ENCODE measurements at regions not wholly inside any gene's neighbourhood (a gene's known extent, or its start where the extent isn't known, plus 50 kb on each side); places are given as distances from the start of the nearest gene placed in this dataset.

DNA sequence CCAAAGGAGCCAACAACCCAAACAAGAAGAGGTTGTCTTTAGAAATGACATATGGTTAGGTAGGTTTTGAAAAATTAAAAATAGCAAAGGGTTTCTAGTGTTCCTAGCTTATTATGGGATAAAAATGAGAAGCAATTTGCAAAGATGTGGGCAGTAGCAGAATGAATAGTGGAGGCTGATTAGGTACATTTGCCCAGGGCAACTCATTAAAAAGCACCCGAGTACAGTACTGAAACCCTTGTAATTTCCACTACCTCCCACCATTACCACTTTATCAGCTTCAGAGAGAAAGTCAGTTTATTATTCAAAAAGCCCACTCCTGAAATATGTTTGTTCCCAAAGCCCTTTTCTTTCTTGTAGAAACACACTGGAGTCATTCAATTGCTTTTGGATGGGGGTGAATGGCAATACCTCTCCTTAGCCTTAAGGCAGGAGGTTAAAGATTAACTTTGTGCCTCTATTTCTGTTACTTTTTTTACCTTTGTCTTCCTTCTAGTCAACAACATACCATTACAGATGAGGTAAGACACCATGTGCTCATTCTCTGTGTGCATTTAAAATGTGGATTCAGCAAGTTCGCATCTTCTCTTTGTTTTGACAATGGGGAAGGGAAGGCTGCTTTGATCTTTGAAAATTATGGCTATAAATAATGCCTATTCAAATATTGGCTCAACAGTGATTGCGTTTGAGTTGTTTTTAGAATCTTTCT, 353.8 kb upstream of the CASK start:
- 82% methylated on average over 3 of the region's 3 CpGs for WGBS
- H3K4me1 ChIP-seq (ENCODE audit: control insufficient read depth in 4 of 4, insufficient read depth in 4 of 4, low read length in 3 of 4): no peaks in the 10 kb centered on the region
- DNase-seq (ENCODE audit: low spot score): no peak
- H3K27ac ChIP-seq (ENCODE audit: low read depth in 1 of 2, low read length in 2 of 2): no peak overlapping the region
- peaks cover 0 to 4% (median 0%) of the 10 kb centered on the region in 4 donors for H3K27me3 ChIP-seq (ENCODE audit: control insufficient read depth in 4 of 4, insufficient read depth in 4 of 4, low read length in 3 of 4)
- H3K9me3 ChIP-seq (ENCODE audit: control insufficient read depth in 4 of 4, low read length in 3 of 4): peaks cover 0 to 2% (median 0%) of the 10 kb centered on the region in 4 donors
- H3K9ac ChIP-seq (ENCODE audit: low read depth in 1 of 2, low read length in 2 of 2): no peak overlapping the region
- TF ChIP-seq RXRA (IDR thresholded peaks at IDR 0.05): no peak
- no peak for TF ChIP-seq SP1 (IDR thresholded peaks at IDR 0.05)
- no peak for TF ChIP-seq YY1 (IDR thresholded peaks at IDR 0.05)
- no peak for TF ChIP-seq TAF1 (conservative IDR thresholded peaks at IDR 0.05)
- TF ChIP-seq, protein P1, sequence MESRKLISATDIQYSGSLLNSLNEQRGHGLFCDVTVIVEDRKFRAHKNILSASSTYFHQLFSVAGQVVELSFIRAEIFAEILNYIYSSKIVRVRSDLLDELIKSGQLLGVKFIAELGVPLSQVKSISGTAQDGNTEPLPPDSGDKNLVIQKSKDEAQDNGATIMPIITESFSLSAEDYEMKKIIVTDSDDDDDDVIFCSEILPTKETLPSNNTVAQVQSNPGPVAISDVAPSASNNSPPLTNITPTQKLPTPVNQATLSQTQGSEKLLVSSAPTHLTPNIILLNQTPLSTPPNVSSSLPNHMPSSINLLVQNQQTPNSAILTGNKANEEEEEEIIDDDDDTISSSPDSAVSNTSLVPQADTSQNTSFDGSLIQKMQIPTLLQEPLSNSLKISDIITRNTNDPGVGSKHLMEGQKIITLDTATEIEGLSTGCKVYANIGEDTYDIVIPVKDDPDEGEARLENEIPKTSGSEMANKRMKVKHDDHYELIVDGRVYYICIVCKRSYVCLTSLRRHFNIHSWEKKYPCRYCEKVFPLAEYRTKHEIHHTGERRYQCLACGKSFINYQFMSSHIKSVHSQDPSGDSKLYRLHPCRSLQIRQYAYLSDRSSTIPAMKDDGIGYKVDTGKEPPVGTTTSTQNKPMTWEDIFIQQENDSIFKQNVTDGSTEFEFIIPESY (IDR thresholded peaks at IDR 0.05): no peak
- no peak for TF ChIP-seq FOXA2 (IDR thresholded peaks at IDR 0.05)
- TF ChIP-seq RAD21 (IDR thresholded peaks at IDR 0.05): no peak
- no peak for TF ChIP-seq HNF4A (conservative IDR thresholded peaks at IDR 0.05)
- H3K4me3 ChIP-seq (ENCODE audit: low read depth in 1 of 3, low read length in 3 of 3): no peak overlapping the region
- H3K36me3 ChIP-seq (ENCODE audit: control insufficient read depth in 4 of 4, insufficient read depth in 3 of 4, low read depth in 1 of 4, low read length in 3 of 4): no peaks in the 10 kb centered on the region

DNA sequence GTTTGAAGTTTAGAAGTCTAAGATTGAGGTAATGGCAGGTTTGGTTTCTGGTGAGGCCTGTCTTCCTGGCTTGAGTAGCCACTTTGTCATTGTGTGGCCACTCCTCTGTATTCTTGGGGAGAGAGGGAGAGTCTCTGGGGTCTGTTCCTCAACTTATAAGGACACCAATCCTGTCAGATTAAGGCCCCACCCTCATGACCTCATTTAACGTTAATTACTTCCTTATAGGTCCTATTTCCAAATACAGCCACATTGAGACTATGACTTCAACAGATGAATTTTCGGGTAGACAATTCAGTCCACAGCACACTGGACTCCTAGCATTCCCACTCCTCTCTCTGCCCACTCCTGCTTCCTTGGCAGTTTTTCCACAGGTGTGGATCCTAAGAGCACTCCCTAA, 350.8 kb upstream of the CASK start:
- no peak for DNase-seq (ENCODE audit: low spot score)
- no peak overlapping the region for H3K9ac ChIP-seq (ENCODE audit: low read depth in 1 of 2, low read length in 2 of 2)
- TF ChIP-seq TAF1 (conservative IDR thresholded peaks at IDR 0.05) (no peak), FOXA2 (IDR thresholded peaks at IDR 0.05) (no peak), SP1 (IDR thresholded peaks at IDR 0.05) (no peak), RXRA (IDR thresholded peaks at IDR 0.05) (no peak)
- TF ChIP-seq, protein P2, sequence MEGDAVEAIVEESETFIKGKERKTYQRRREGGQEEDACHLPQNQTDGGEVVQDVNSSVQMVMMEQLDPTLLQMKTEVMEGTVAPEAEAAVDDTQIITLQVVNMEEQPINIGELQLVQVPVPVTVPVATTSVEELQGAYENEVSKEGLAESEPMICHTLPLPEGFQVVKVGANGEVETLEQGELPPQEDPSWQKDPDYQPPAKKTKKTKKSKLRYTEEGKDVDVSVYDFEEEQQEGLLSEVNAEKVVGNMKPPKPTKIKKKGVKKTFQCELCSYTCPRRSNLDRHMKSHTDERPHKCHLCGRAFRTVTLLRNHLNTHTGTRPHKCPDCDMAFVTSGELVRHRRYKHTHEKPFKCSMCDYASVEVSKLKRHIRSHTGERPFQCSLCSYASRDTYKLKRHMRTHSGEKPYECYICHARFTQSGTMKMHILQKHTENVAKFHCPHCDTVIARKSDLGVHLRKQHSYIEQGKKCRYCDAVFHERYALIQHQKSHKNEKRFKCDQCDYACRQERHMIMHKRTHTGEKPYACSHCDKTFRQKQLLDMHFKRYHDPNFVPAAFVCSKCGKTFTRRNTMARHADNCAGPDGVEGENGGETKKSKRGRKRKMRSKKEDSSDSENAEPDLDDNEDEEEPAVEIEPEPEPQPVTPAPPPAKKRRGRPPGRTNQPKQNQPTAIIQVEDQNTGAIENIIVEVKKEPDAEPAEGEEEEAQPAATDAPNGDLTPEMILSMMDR (IDR thresholded peaks at IDR 0.05; ENCODE audit: low read depth, low read length, missing input control): no peak
- H3K27me3 ChIP-seq (ENCODE audit: control insufficient read depth in 4 of 4, insufficient read depth in 4 of 4, low read length in 3 of 4): peaks cover 0 to 4% (median 0%) of the 10 kb centered on the region in 4 donors
- H3K36me3 ChIP-seq (ENCODE audit: control insufficient read depth in 4 of 4, insufficient read depth in 3 of 4, low read depth in 1 of 4, low read length in 3 of 4): no peaks in the 10 kb centered on the region
- WGBS: 41% methylated on average over 2 of the region's 2 CpGs
- no peak overlapping the region for H3K4me3 ChIP-seq (ENCODE audit: low read depth in 1 of 3, low read length in 3 of 3)
- H3K4me1 ChIP-seq (ENCODE audit: control insufficient read depth in 4 of 4, insufficient read depth in 4 of 4, low read length in 3 of 4): no peaks in the 10 kb centered on the region
- H3K27ac ChIP-seq (ENCODE audit: low read depth in 1 of 2, low read length in 2 of 2): no peak overlapping the region
- H3K9me3 ChIP-seq (ENCODE audit: control insufficient read depth in 4 of 4, low read length in 3 of 4): peaks cover 0 to 2% (median 0%) of the 10 kb centered on the region in 4 donors

DNA sequence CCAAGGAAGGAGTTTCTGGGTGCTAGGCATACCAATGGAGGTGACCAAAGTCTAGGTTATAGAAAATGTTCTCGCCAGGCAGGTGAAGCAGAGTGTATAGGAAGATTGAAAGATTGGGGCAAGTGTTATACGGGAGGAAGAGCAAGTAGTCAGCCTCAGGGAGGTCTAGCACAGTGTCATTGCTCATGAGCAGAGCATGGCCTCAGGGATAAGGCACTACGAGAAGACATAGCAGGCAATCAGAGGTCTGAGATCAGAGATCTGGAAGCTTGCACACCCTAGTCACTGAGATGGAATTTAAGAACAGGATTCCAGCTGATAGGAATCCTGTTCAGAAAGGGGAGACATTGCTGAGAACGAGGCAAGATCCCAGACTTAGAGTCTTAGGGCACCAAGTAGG, 350.0 kb upstream of the CASK start:
- no peaks in the 10 kb centered on the region for H3K4me1 ChIP-seq (ENCODE audit: control insufficient read depth in 4 of 4, insufficient read depth in 4 of 4, low read length in 3 of 4)
- no peak overlapping the region for H3K4me3 ChIP-seq (ENCODE audit: low read depth in 1 of 3, low read length in 3 of 3)
- no peak overlapping the region for H3K9ac ChIP-seq (ENCODE audit: low read depth in 1 of 2, low read length in 2 of 2)
- H3K27ac ChIP-seq (ENCODE audit: low read depth in 1 of 2, low read length in 2 of 2): no peak overlapping the region
- no peaks in the 10 kb centered on the region for H3K36me3 ChIP-seq (ENCODE audit: control insufficient read depth in 4 of 4, insufficient read depth in 3 of 4, low read depth in 1 of 4, low read length in 3 of 4)
- DNase-seq (ENCODE audit: low spot score): no peak
- H3K27me3 ChIP-seq (ENCODE audit: control insufficient read depth in 4 of 4, insufficient read depth in 4 of 4, low read length in 3 of 4): peaks cover 0 to 4% (median 0%) of the 10 kb centered on the region in 4 donors
- 88% methylated on average over 4 of the region's 4 CpGs for WGBS
- TF ChIP-seq RAD21 (IDR thresholded peaks at IDR 0.05): no peak
- TF ChIP-seq, protein P1 (IDR thresholded peaks at IDR 0.05): no peak
- peaks cover 0 to 2% (median 0%) of the 10 kb centered on the region in 4 donors for H3K9me3 ChIP-seq (ENCODE audit: control insufficient read depth in 4 of 4, low read length in 3 of 4)
